ENCODE measurements at regions not wholly inside any gene's neighbourhood (a gene's known extent, or its start where the extent isn't known, plus 50 kb on each side); places are given as distances from the start of the nearest gene placed in this dataset.
"Not testable (repeated sequence)": the region's sequence is repeated elsewhere in the genome, so short reads cannot be mapped to it uniquely, and the experiment has no call there.

DNA sequence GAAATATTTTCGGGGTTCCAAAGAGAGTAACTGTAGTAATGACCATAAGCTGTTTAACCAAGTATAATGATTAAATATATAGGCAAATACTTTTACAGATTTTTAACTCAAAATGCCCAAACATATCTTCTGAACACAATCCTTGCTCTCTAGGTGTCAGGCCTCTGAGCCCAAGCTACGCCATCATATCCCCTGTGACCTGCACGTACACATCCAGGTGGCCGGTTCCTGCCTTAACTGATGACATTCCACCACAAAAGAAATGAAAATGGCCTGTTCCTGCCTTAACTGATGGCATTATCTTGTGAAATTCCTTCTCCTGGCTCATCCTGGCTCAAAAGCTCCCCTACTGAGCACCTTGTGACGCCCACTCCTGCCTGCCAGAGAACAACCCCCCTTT lies 1305.1 kb upstream of the ACVR2A start:
- FAIRE-seq: not testable (repeated sequence)

DNA sequence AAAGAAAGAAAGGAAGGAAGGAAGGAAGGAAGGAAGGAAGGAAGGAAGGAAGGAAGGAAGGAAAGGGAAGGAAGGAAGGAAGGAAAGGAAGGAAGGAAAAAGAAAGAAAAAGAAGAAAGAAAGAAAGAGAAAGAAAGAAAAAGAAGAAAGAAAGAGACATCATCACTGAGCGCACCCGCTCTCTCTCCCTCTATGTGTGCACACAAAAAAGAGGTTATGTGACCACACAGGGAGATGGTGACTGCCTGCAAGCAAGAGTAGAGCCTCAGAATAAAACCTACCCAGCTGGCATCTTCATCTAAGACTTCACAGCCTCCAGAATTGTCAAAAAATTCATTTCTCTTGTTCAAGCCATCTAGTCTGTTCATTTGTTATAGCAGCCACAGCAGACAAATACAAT lies 1307.4 kb upstream of the ACVR2A start:
- no peak for FAIRE-seq

DNA sequence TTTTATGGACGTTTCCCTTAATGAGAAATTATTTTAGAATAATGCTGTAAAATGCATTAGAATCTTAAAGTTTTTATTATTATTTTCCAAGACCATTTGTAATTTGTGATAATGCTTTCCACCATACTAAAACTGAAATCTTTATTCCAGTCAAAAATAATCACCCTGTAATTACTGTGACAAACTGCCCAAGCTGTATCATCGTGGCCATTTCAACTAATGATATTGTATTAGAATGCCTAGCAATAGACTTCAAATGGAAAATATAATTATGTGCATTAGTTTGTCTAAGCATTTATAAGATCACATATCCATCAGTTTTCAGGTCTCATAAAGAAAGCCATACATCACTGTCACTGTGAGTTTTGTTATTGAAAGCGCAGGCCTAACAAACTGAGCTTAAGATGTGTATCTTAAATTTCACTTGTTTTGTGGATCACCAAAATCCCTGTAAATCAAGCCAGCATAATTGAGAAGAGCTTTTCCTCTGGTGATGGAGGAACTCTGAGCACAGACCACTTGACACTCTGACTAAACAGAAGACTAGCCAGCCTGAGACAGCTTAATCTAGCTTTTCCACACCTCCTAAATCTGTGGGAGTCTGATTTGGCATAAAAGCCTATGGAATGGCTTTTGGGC lies 1312.2 kb upstream of the ACVR2A start:
- no peak for FAIRE-seq

DNA sequence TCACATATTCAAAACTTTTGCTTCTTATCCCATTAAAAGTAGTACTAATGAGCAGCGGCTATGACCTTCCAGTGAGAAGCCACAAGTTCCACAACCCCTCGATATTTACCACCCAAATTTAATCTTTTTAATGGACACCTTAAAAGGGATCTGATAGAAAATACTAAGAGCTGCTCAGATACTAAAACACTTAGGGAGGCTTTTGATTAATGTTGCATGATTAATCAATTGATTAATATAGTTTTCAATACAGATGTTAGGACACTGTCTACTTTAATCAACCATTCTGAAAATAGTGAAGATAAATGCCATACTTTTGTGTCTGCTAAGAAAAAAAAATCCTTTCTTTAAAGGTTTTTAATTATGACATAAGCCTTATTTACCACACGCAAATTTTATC lies 1312.8 kb upstream of the ACVR2A start:
- no peak for FAIRE-seq

DNA sequence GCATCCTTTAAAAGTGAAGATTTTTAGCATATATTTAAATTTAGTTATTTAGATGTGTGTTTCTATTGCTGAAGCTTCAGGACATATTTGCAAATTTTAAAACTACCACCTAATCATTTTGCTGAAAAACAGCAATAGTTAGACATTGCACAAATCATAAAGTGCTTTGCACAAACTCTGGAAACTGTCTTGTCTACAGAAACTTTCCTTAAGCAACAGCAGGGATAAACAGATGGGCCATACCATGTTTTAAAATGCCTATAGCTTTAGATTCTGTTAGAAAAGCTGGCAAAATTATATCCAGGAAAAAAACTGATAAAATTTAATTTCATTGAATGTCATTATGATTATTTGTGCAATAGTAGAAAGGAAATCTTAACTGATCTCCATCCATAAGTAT lies 1313.9 kb upstream of the ACVR2A start:
- FAIRE-seq: no peak

DNA sequence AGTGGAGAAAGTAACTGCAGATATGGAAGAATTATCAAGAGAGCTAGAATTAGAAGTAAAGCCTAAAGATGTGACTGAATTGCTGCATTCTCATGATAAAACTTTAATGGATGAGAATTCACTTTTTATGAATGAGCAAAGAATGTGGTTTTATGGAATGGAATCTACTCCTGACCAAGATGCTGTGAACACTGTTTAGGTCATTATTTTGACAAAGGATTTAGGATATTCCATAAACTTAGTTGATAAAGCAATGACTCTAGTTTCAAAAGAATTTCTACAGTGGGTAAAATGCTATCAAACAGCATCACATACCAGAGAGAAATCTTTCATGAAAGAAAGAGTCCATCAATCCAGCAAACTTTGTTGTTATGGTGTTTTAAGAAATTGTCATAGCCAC lies 1317.7 kb upstream of the ACVR2A start:
- FAIRE-seq: no peak

DNA sequence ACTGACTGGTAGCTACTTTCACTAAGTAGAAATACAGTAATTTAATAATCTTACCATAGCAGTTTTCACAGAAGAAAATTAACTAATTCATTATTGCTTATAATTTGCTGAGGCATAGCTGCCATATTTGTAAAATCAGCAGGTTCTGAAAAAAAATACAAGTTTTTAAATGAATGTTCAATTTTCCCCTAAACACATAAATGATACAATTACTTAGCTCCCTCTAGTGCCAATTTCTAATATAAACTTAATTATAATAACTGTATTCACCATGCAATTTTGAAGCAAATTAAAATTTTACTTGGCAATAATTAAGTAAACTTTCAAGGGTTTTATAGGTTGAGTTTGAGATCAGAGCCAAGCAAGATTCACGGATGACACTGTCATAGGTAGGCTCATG lies 1321.6 kb upstream of the ACVR2A start:
- FAIRE-seq: peak; percentile 85

DNA sequence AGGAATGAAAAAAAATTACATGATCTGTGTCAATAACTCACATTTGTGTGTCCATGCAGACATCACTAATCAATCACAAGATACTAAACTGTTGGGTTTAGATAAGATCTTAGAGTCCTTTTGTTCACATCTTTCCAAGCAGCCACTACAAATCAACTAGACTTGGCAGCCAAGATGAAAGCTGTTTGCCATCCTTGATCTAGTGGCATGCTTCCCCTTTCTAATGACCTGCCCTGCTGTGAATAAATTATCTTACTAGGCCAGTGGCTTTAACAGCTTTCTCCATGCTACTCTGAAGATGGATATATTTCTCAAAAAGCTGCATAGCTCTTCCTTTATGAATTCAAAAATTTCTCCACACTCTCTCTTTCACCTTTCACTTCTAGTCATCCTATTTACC lies 1338.0 kb upstream of the ACVR2A start:
- no peak for FAIRE-seq

DNA sequence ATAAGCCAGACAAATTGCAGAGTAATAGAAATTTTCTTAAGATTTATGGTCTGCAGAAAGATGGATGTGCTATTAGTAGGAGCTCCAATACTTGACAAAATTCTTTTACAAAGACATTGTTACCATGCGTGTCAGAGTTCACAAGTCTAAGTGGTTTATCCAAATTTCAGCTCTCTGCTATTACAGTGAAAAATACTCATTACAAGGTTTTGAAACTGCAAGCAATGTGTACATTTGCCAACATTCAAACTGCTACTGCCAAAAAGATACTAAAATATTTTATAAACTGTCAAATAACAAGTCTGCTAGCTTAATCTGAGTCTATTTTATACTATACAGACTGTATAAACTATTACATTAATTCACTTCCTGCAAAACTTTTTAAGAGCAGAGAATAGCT lies 1341.5 kb upstream of the ACVR2A start:
- no peak for FAIRE-seq

DNA sequence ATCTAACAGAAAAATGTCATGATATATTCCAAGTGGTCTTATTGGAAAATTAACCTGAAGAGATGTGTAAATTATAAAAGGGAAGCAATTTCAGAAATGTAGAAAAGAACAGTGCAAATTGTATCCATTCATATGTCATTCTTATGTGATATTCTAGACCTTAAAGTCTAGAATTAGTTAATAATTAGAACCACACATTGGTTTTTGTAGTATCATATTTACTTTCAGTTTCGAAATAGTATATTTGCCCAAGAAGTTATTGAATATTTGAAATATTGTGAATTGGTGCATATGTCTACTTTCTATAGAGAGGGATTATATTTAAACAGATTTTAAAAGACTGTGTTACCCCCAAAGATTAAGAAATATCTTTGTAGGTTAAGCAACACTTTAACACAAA lies 1348.6 kb upstream of the ACVR2A start:
- FAIRE-seq: no peak

DNA sequence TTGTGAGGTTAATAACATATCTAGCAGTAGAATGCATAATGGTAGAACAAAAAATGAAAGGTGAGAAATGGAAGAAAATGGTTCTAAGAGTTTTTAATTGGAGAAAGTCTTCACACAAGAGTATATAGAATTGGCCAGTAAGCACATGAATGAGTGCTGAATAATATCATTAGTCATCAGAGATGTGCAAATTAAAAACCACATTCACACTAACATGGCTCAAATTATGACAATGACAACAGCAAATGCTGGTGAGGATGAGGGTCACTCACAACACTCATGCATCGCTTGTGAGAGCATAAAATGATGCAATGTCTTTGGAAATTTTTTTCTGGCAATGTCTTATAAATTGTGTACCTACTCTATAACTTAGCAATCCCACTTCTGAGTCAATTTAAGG lies 1355.4 kb upstream of the ACVR2A start:
- FAIRE-seq: no peak

DNA sequence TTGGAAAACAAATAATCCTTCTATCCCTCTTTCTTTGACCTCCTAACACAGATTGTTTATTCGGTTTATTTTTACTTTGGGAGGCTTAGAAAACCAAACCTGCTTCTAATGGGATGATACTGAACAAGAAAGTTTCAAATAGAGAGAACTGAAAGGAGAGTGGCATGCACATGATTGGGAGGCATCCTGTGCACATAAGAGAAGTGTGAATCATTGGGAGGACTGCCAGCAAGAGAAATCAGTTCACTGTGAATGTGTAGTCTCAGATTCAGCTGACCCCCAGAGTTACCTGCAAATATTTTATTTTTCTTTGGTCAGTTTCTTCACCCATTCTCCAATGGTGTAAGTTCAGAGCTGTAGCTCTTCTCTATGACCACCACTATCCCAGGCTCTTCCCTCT lies 1363.2 kb upstream of the ACVR2A start:
- FAIRE-seq: no peak

DNA sequence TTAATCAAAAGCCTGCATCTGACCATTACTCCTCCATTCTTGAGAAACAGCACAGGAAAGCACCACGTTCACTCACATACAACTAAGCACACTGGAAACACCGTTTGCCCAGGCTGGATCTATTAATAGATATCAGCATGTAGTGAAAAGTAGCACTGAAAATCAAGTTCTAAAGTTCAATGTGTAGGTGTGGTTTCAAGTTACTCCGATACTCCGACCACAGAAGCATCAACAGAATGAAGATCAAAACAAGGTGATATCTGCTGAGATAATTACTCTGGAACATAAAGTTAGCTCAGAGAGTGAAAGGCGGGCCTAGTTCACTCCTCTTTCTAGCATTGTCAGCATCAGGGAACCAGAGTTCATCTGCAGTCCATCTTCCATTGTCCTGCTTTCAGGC lies 1367.4 kb upstream of the ACVR2A start:
- FAIRE-seq: no peak

DNA sequence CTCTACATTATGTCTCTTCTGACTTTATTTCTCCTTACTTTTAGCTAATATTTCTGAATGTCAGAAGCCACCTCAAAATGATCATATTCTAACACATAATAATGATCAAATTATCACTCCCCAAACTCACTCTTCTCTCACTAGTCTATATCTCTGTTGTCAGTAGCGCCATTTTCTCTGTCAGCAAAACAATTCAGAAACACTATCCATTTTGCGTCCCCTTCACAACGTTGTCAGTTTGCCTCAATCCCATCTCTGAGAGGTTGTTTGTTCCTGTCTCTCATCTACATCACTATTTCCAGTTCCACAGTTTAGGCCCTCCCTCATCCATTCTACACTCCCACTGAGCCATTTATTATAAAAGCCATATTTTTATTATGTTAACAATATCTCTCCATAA lies 1376.3 kb upstream of the ACVR2A start:
- no peak for FAIRE-seq

DNA sequence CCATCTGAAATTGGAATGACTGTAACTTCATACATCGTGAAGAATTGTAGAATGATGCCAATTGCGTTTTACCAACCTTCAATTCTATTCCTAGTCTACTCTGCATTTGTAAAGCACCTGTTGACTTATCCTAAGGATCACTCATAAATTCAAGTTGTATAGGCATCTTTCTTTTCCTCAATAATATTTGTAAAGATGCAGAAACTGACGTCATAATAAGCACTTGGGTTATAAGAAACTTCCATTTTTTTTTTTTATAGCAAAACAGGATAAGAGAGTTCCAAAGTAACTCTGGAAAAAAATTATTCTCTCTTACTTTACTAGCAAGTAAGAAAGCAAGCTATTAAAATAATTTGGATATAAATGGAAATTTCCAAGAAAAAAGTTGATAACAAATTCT lies 1377.4 kb upstream of the ACVR2A start:
- FAIRE-seq: no peak

DNA sequence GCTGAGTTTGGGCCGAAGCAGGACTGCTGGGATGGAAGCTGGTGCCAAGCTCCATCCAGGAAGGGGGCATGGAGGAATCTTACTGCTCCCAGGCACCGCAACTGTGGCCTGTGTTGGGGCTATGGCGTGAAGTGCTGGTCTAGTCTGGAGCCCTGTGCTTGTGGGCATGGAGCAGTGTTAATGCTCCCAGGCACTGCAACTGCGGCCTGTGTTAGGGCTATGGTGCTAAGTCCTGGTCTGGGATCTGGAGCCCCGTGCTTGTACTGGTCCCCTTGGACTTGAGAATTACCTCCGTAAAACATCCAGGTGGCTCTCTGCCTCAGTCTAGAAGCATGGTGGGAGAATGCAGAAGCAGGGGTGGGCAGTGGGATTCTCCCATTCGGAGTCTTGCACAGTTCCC lies 1379.4 kb upstream of the ACVR2A start:
- no peak for FAIRE-seq

DNA sequence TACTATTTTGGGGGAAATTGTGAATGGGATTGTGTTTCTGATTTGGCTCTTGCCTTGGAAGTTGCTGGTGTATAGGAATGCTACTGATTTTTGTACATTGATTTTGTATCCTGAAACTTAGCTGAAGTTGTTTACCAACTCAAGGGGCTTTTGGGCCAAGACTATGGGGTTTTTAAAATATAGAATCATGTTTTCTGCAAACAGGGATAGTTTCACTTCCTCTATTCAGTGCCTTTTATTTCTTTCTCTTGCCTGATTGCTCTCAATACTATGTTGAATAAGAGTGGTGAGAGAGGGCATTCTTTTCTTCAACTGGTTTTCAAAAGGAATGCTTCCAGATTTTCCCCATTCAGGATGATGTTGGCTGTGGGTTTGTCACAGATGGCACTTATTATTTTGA lies 1383.8 kb upstream of the ACVR2A start:
- FAIRE-seq: no peak

DNA sequence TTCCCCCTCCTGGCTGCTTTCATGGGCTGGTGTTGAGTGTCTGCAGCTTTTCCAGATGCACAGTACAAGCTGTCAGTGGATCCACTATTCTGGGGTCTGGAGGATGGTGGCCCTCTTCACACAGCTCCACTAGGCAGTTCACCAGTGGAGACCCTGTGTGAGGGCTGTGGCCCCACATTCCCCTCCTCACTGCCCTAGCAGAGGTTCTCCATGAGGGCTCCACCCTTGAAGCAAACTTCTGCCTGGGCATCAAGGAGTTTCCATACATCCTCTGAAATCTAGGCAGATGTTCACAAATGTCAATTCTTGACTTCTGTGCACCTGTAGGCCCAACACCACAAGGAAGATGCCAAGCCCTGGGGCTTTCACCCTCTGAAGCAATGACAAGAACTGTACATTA lies 1386.2 kb upstream of the ACVR2A start:
- no peak for FAIRE-seq

DNA sequence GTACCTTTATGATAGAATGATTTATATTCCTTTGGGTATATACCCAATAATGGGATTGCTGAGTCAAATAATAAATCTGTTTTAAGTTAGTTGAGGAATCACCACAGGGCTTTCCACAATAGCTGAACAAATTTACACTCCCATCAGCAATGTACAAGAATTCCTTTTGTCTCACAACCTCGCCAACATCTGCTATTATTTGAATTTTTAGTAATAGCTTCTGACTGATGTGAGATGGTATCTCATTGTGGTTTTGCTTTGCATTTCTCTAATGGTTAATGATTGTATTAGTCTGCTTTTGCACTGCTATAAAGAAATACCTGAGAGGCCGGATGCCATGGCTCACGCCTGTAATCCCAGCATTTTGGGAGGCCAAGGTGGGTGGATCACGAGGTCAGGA lies 1387.6 kb upstream of the ACVR2A start:
- no peak for FAIRE-seq

DNA sequence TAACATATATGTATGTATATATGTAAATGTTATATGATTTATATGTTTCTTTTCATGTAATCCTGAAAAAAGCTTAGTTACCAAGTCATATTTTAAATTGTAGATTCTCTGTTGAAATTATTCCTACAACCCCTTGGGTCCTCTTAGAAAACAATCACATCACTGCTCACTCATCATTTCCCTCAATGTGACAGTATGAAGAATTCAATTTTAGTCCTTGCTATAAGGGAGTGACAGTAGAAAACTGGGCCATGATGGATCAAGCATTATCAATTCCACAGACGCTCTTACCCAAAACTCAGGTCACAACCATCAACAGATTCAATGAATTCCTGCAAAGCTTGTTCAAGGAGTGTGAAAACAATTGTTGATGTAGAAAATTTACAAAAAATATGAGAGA lies 1389.5 kb upstream of the ACVR2A start:
- FAIRE-seq: no peak

DNA sequence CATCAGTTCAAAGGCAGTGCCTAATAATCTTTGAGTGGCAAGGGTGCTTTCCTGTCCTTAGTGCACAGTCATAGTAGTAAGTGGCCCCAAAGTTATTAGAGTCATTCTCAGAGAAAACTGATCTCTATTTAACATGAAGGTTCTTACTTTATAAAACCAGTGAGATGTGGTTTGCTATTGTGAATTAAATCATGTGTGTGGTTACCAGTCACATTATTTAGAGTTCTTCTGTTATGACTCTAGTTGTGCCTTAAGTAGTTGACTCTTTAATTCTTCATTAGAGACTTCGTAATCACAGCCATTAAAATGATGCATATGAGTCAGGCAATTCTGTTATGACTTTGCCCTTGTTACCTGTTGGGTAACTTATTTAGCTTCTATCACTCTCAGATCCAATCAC lies 1392.9 kb upstream of the ACVR2A start:
- FAIRE-seq: no peak

DNA sequence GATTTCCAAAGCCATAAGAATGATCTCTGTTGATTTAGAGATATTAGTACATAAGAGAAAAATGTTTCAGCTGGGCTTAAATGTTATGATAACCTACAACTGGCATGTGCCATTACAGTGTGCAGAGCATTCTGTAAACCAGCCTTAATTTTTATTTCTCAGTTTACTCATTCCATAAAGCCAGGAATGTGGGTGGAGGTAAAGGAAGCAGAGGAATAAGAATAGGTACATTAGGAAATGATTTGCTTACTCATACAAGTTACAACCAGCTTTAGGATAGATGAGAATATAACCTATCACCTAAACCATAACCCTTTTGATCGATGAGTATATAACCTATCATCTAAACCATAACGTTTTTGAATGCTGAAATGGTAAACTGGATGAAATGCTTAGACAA lies 1394.7 kb upstream of the ACVR2A start:
- FAIRE-seq: no peak

DNA sequence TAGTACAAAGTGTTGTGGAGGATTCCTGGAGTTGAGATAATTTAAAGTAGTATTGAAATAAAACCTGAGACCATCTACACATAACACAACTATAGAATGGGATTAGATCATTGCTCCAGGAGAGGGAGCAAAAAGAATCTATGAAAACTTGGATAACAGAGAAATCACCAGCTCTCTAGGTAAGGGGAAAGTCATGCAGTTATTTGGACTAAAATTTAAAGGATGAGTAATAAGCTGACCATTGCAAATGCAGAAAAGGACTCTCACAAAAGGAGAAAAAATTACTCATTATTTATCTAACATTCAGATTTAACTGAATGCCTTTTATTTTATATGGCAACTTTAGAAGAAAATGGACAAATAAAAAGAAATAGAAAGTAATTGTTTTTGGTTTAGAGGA lies 1399.8 kb upstream of the ACVR2A start:
- FAIRE-seq: no peak

DNA sequence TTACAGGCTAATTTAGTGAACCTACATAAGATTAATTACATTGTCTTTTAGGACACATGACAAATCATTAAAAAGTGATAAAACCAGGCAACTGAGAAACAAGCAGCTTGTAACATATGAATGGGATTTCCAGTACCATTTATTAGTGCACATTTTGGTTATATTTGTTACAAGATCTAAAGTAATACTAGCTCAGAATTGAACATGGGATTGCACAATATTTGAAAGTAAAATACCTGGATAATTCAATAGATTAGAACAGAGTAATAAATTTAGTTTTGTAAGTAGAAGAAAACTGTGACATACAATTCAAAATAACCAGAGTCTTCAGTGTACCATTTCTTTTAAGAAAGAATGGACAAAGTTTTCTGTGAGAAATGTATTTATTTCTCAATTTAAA lies 1400.7 kb upstream of the ACVR2A start:
- FAIRE-seq: no peak

DNA sequence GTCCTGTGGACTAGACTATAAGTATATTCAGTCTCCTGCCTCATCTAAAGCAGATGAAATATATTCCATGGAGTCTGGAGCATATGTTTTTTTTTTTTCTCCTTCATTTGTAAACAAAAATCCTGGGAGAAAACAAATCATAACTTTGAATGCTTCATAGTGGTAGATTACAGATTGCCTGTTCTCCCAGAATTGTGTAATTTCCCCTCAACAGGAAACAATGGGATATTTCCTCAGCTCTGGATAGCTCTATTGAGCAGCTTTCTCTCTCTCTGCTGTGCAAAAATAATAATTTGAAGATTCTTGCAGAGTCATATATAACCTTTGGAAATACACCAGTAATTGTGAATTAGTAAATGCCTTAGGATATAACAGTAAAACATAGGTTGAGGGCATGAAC lies 1406.6 kb upstream of the ACVR2A start:
- FAIRE-seq: no peak

DNA sequence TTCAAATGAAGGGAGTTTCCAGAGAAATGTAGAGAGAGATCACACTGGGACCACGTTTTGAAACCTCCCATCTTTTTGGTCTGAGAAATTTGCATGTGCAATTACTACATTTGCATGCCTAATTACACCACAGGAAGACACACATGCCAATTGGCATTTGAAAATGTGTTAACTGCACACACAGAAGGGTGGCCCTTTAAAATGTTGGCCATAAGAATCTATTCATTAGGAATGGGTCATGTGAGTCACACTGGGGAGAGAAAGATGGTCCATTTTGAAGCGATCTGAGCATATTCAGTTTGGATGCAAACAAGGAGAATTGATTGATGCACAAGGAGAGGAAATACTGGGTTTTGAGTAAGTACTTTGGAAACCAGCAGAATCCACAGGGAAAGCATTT lies 1407.1 kb upstream of the ACVR2A start:
- no peak for FAIRE-seq

Data from islet of Langerhans (tissue), 1 donor.